Dedifferentiated amniotic fluid mesenchymal stem cell (primary cell): ENCODE measurements at regions not wholly inside any gene's neighbourhood (a gene's known extent, or its start where the extent isn't known, plus 50 kb on each side); places are given as distances from the start of the nearest gene placed in this dataset.

ENCODE experiments used
- DNase-seq: peaks from one replicate; pipeline ENCODE4 v3.0.0-alpha.2; 2016; ENCODE audit errors: extremely low spot score

GRCh38 chr17:13989138-13989537, 80.2 kb upstream of the COX10 start:
- DNase-seq, result no peak

GRCh38 chr17:13993106-13993505, 76.2 kb upstream of the COX10 start:
- no peak for DNase-seq

GRCh38 chr17:13994050-13994449, 75.3 kb upstream of the COX10 start:
- no peak for DNase-seq

GRCh38 chr17:13995856-13996271, 73.4 kb upstream of the COX10 start:
- no peak for DNase-seq

- DNase-seq, result no peak
These were observed 73.0 kb upstream of the COX10 start for GRCh38 chr17:13996276-13996675.

GRCh38 chr17:13996748-13997147, 72.6 kb upstream of the COX10 start:
- no peak for DNase-seq

GRCh38 chr17:14004927-14005620, 64.2 kb upstream of the COX10 start:
- no peak for DNase-seq

- no peak for DNase-seq
These were observed 62.9 kb upstream of the COX10 start for GRCh38 chr17:14006249-14006942.

- DNase-seq, result no peak
These were observed 61.4 kb upstream of the COX10 start for GRCh38 chr17:14007951-14008350.

- DNase-seq, result no peak
These were observed 58.1 kb upstream of the COX10 start for GRCh38 chr17:14011036-14011692.

GRCh38 chr17:14011740-14012405, 57.4 kb upstream of the COX10 start:
- no peak for DNase-seq

- no peak for DNase-seq
These were observed 54.6 kb upstream of the COX10 start for GRCh38 chr17:14014657-14015056.

- DNase-seq, result no peak
These were observed 54.0 kb upstream of the COX10 start for GRCh38 chr17:14015271-14015670.

- DNase-seq, result no peak
These were observed 52.4 kb upstream of the COX10 start for GRCh38 chr17:14016858-14017257.

GRCh38 chr17:14019186-14019956, 49.9 kb upstream of the COX10 start:
- no peak for DNase-seq
